GM23248 (cell line): ENCODE measurements at regions not wholly inside any gene's neighbourhood (a gene's known extent, or its start where the extent isn't known, plus 50 kb on each side); places are given as distances from the start of the nearest gene placed in this dataset.

Experiments used
- DNase-seq: peaks from one replicate; pipeline ENCODE4 v3.0.0-alpha.2; 2015
- H2AFZ ChIP-seq: fragments of 200-600 bp; sonication (generic); 2 replicates; pipeline ENCODE4 v1.6.1; 2016; ENCODE audit warnings: antibody characterized with exemption
- H3F3A ChIP-seq: fragments of 200-600 bp; sonication (generic); 2 replicates; pipeline ENCODE4 v1.6.1; 2016; ENCODE audit warnings: mild to moderate bottlenecking, antibody characterized with exemption, mixed run types; ENCODE audit not compliant: insufficient read depth
- H3K27ac ChIP-seq: fragments of 200-600 bp; sonication (generic); 2 replicates; pipeline ENCODE4 v1.5.1; 2016; ENCODE audit warnings: mild to moderate bottlenecking
- H3K27me3 ChIP-seq: fragments of 200-600 bp; sonication (generic); replicated peaks from 2 replicates; pipeline ENCODE4 v1.6.1; 2016; ENCODE audit warnings: mild to moderate bottlenecking; ENCODE audit not compliant: insufficient read depth
- H3K36me3 ChIP-seq: fragments of 200-600 bp; sonication (generic); 2 replicates; pipeline ENCODE4 v1.6.1; 2016; ENCODE audit warnings: low read depth, mild to moderate bottlenecking
- H3K4me1 ChIP-seq: fragments of 200-600 bp; sonication (generic); 2 replicates; pipeline ENCODE4 v1.6.1; 2016; ENCODE audit warnings: mild to moderate bottlenecking; ENCODE audit not compliant: insufficient read depth
- H3K4me2 ChIP-seq: fragments of 200-600 bp; sonication (generic); one replicate; pipeline ENCODE4 v1.6.1; 2016; ENCODE audit warnings: mild to moderate bottlenecking; ENCODE audit not compliant: unreplicated experiment
- H3K4me3 ChIP-seq: fragments of 200-600 bp; sonication (generic); 2 replicates; pipeline ENCODE4 v1.5.1; 2016; ENCODE audit warnings: mild to moderate bottlenecking
- H3K79me2 ChIP-seq: fragments of 200-600 bp; sonication (generic); 2 replicates; pipeline ENCODE4 v1.6.1; 2016; ENCODE audit warnings: mild to moderate bottlenecking; ENCODE audit not compliant: insufficient read depth
- H3K9ac ChIP-seq: fragments of 200-600 bp; sonication (generic); 2 replicates; pipeline ENCODE4 v1.6.1; 2016; ENCODE audit warnings: mild to moderate bottlenecking
- H3K9me2 ChIP-seq: fragments of 200-600 bp; sonication (generic); 2 replicates; pipeline ENCODE4 v1.6.1; 2016; ENCODE audit warnings: mixed run types, mild to moderate bottlenecking, moderate library complexity; ENCODE audit not compliant: insufficient read depth
- H3K9me3 ChIP-seq: fragments of 200-600 bp; sonication (generic); one replicate; pipeline ENCODE4 v1.6.1; 2017; ENCODE audit warnings: low read depth
- H4K20me1 ChIP-seq: fragments of 200-600 bp; sonication (generic); 2 replicates; pipeline ENCODE4 v1.6.0; 2016; ENCODE audit not compliant: insufficient read depth
- EZH2 ChIP-seq: fragments of 200-600 bp; sonication (generic); IDR thresholded peaks from 2 replicates; pipeline ENCODE4 v1.6.1; 2018; ENCODE audit warnings: antibody characterized with exemption, mild to moderate bottlenecking; ENCODE audit not compliant: insufficient read depth, poor library complexity, severe bottlenecking
- EZH2phosphoT487 ChIP-seq: fragments of 200-600 bp; sonication (generic); IDR thresholded peaks from 2 replicates; pipeline ENCODE4 v1.6.1; 2018; ENCODE audit warnings: antibody characterized with exemption, moderate library complexity, mild to moderate bottlenecking, low read depth; ENCODE audit not compliant: insufficient read depth
- WGBS, 2 experiments: methylation state at CpG; one replicate each; pipeline ENCODE4 v1.1.6; 2015 to 2017; ENCODE audit warnings: low lambda C conversion rate in 2 of 2, low coverage in 1 of 2; ENCODE audit errors: missing lambda C conversion rate in 2 of 2; 5-methylcytosine and 5-hydroxymethylcytosine counted together
- in situ Hi-C: fragments of 300-500 bp; cut with MboI; formaldehyde crosslinking; loops from 2 replicates; pipeline ENCODE4 v1.15.0; 2020

DNA sequence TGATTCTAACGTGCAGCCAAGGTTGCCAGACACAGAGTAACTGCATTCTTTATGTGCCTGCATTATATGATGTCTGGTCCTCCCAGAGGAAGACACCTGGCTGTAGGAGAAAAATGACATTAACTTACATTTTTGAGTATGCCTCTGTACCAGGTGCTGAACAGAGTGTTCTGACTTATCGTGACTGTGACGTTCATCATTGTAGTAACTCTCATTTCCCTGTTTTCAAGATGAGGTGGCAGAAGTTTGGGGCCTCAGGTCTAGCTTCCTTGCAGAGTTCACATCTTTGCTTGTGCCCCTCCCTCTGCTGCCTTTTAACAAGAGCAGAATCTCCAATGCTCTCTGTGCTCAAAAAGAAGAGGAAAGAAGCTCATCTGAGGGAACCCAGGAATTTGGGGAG, 488.0 kb downstream of the AJAP1 start:
- TF ChIP-seq EZH2phosphoT487 = no peak
- TF ChIP-seq EZH2 = no peak
- H3K79me2 ChIP-seq = no peaks in the 10 kb centered on the region
- WGBS, 2 experiments = 3 to 5% methylated on average over 3 of the region's 3 CpGs
- H3K4me3 ChIP-seq = no peak overlapping the region
- H3K36me3 ChIP-seq = no peaks in the 10 kb centered on the region
- H3K27me3 ChIP-seq = no peaks in the 10 kb centered on the region
- H3K9me3 ChIP-seq = no peaks in the 10 kb centered on the region
- H3F3A ChIP-seq = no peaks in the 10 kb centered on the region
- H3K4me1 ChIP-seq = no peaks in the 10 kb centered on the region
- in situ Hi-C loops = no loop called here
- H4K20me1 ChIP-seq = no peaks in the 10 kb centered on the region
- H3K9me2 ChIP-seq = no peaks in the 10 kb centered on the region
- no peak overlapping the region for H3K4me2 ChIP-seq
- no peak for DNase-seq
- H2AFZ ChIP-seq = no peak overlapping the region
- no peak overlapping the region for H3K27ac ChIP-seq
- no peak overlapping the region for H3K9ac ChIP-seq

DNA sequence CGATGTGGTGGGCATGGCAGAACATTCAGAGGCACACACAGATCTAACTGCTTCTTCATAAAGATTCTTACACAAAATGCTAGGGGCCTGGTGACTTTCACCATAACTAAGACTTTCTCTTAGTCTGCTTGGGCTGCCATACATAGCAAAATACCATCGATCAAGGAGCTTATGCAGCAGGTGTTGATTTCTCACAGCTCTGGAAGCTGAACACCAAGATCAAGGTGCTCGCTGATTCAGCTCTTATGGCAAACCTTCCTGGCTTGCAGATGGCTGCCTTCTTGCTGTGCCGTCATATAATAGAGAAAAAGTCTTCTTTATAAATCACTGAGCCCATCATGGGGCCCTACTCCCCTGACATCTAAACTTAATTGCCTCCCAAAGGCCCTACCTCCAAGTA, 487.3 kb downstream of the AJAP1 start:
- Histone ChIP-seq H3K27me3 (no peaks in the 10 kb centered on the region), H3K9ac (no peak overlapping the region), H3K4me3 (no peak overlapping the region), H3K79me2 (no peaks in the 10 kb centered on the region), H3K4me2 (no peak overlapping the region), H3K9me2 (no peaks in the 10 kb centered on the region), H3K4me1 (no peaks in the 10 kb centered on the region), H3K27ac (no peak overlapping the region), H3F3A (no peaks in the 10 kb centered on the region), H3K36me3 (no peaks in the 10 kb centered on the region), H4K20me1 (no peaks in the 10 kb centered on the region), H3K9me3 (no peaks in the 10 kb centered on the region), H2AFZ (no peak overlapping the region)
- DNase-seq = no peak
- in situ Hi-C loops = no loop called here
- TF ChIP-seq EZH2phosphoT487 = no peak
- TF ChIP-seq EZH2 = no peak
- 7 to 11% methylated on average over 4 of the region's 4 CpGs for WGBS, 2 experiments

DNA sequence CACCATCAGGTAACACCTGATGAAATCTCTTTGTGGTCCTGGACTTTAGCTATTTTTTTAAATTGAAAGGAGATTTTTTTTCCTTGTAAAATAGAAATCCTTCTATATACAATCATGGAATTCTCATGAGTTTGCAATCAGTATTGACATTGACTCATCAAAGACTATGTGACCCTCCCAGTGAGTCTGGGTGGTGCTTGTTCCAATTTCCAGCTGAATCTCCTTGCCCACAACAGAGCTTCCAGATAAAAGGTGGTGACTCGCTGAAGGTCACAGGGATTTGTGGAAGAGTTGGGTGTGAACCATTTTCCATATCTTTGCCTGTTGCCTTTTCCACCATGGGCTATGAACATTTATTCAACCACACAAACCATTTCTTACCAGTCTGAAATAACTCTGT, 486.6 kb downstream of the AJAP1 start:
- Histone ChIP-seq H3K4me3 (no peak overlapping the region), H4K20me1 (no peaks in the 10 kb centered on the region), H3K9me3 (no peaks in the 10 kb centered on the region), H3K27ac (no peak overlapping the region), H3F3A (no peaks in the 10 kb centered on the region), H3K36me3 (no peaks in the 10 kb centered on the region), H2AFZ (no peak overlapping the region), H3K4me2 (no peak overlapping the region), H3K9ac (no peak overlapping the region), H3K27me3 (no peaks in the 10 kb centered on the region), H3K4me1 (no peaks in the 10 kb centered on the region), H3K9me2 (no peaks in the 10 kb centered on the region), H3K79me2 (no peaks in the 10 kb centered on the region)
- TF ChIP-seq EZH2phosphoT487 (no peak), EZH2 (no peak)
- in situ Hi-C loops = no loop called here
- 10 to 19% methylated on average over 1 of the region's 1 CpG for WGBS, 2 experiments
- no peak for DNase-seq

DNA sequence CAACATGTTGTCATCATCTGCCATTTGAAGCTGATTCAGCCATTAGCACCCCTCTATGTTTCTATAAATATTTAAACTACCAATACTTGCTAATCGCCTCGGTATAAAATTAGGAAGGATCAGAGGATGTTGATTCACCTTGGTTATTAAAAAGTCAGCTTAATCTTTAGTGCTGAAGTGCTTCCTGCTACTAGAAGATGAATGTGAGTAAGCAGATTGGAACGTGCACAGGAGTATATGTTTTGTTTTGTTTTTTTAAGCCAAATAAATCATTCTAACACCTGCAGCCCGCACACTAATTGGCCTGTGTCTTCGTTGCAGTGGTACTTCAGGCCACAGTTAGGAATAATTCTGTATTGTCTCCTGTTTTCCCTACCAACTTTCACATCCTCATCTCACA, 485.7 kb downstream of the AJAP1 start:
- WGBS, 2 experiments = 11% methylated on average over 5 of the region's 5 CpGs
- no peaks in the 10 kb centered on the region for H3K79me2 ChIP-seq
- H3K27ac ChIP-seq = no peak overlapping the region
- H3K9me2 ChIP-seq = no peaks in the 10 kb centered on the region
- no peaks in the 10 kb centered on the region for H3K4me1 ChIP-seq
- no peaks in the 10 kb centered on the region for H3K9me3 ChIP-seq
- H3K36me3 ChIP-seq = no peaks in the 10 kb centered on the region
- no peaks in the 10 kb centered on the region for H4K20me1 ChIP-seq
- H3K27me3 ChIP-seq = no peaks in the 10 kb centered on the region
- no peaks in the 10 kb centered on the region for H3F3A ChIP-seq
- no peak overlapping the region for H2AFZ ChIP-seq
- H3K4me3 ChIP-seq = no peak overlapping the region
- DNase-seq = no peak
- in situ Hi-C loops = no loop called here
- no peak overlapping the region for H3K9ac ChIP-seq
- no peak overlapping the region for H3K4me2 ChIP-seq
- no peak for TF ChIP-seq EZH2phosphoT487
- no peak for TF ChIP-seq EZH2

DNA sequence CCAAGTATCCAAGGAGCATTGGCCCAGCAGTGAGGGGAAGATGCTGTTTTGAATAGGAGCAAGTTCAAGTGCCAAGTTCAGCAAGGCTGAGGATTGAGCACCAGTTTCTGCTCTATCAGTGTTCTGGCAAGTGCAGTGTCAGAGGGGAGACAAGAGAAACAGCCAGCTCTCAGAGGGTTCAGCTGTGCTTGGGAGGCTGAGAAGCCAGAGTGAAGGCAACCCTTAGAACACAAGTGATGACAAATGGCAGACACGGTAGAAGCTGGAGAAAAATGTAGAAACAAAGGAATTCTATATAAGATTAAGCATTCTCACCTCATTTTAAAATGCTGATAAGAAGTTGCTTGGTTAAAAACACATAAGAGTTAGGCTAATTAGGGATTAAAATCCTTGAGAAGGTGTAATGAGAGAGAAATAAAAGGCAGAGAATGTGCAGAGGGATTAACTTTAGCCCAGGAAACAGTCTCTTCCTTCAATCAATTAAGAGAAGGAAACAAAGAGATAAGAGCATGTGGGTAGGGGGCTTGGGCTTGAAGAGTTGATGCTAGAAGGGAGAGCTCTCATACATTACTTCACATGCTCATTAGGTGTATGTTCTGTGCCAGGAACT, 475.4 kb downstream of the AJAP1 start:
- H3K9me2 ChIP-seq = no peaks in the 10 kb centered on the region
- no peak for DNase-seq
- H3F3A ChIP-seq = no peaks in the 10 kb centered on the region
- TF ChIP-seq EZH2 = no peak
- no peak for TF ChIP-seq EZH2phosphoT487
- no peak overlapping the region for H3K9ac ChIP-seq
- 11 to 15% methylated on average over 1 of the region's 1 CpG for WGBS, 2 experiments
- H2AFZ ChIP-seq = no peak overlapping the region
- no peaks in the 10 kb centered on the region for H4K20me1 ChIP-seq
- no peak overlapping the region for H3K4me2 ChIP-seq
- no peaks in the 10 kb centered on the region for H3K27me3 ChIP-seq
- H3K27ac ChIP-seq = no peak overlapping the region
- in situ Hi-C loops = no loop called here
- H3K36me3 ChIP-seq = no peaks in the 10 kb centered on the region
- H3K4me3 ChIP-seq = no peak overlapping the region
- H3K4me1 ChIP-seq = no peaks in the 10 kb centered on the region
- H3K79me2 ChIP-seq = no peaks in the 10 kb centered on the region
- no peaks in the 10 kb centered on the region for H3K9me3 ChIP-seq
